PFSK-1 (cell line): ENCODE measurements at regions not wholly inside any gene's neighbourhood (a gene's known extent, or its start where the extent isn't known, plus 50 kb on each side); places are given as distances from the start of the nearest gene placed in this dataset.

Experiments
- FOXP2 ChIP-seq: optimal IDR thresholded peaks from 2 replicates; pipeline ENCODE3; 2011; ENCODE audit warnings: borderline replicate concordance, control low read depth, inconsistent platforms; ENCODE audit not compliant: insufficient read depth; ENCODE audit errors: extremely low read length, extremely low read depth
- POLR2AphosphoS5 ChIP-seq: IDR thresholded peaks from 2 replicates; pipeline ENCODE4 v1.6.1; 2012; ENCODE audit warnings: low read depth, mild to moderate bottlenecking, control low read depth, low read length, moderate library complexity
- SIN3A ChIP-seq: IDR thresholded peaks from 2 replicates; pipeline ENCODE4 v1.6.1; 2012; ENCODE audit warnings: mild to moderate bottlenecking, low read length, moderate library complexity, borderline replicate concordance; ENCODE audit not compliant: insufficient read depth
- TAF1 ChIP-seq: IDR thresholded peaks from 2 replicates; pipeline ENCODE4 v1.6.1; 2012; ENCODE audit warnings: low read length, control low read depth, borderline replicate concordance; ENCODE audit not compliant: insufficient read depth
- TF ChIP-seq, protein P1 (sequence below), 2 experiments: IDR thresholded peaks; 2 replicates each; pipeline versions ENCODE4 v1.6.1 to v1.8.0; 2011 to 2012; ENCODE audit warnings: low read depth in 2 of 2, low read length in 2 of 2, control low read depth in 1 of 2, inconsistent platforms in 1 of 2, mild to moderate bottlenecking in 1 of 2, moderate library complexity in 1 of 2; ENCODE audit not compliant: insufficient read depth in 1 of 2

DNA sequence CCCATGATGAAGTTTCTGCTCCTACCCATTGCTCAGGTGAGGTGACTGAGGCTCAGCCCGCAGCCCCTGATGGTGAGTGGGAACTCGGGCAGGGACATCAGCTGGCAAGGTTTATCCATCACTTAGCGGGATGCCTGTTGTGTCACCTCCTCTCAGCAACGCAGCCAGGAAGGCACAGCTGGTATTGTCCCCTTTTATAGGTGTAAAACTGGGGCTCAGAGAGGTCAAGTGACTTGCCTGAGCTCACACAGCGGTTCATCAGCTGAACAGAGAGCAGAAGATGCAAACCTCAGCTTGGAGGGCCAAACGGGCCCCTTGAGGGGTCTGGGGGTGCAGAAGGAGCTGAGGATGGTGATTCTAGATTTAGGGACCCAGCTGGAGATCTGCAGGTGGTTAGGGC, 143.6 kb downstream of the PHETA1 start:
- no peak for TF ChIP-seq POLR2AphosphoS5
- no peak for TF ChIP-seq TAF1
- TF ChIP-seq FOXP2 = no peak
- TF ChIP-seq SIN3A = no peak
- TF ChIP-seq, protein P1, sequence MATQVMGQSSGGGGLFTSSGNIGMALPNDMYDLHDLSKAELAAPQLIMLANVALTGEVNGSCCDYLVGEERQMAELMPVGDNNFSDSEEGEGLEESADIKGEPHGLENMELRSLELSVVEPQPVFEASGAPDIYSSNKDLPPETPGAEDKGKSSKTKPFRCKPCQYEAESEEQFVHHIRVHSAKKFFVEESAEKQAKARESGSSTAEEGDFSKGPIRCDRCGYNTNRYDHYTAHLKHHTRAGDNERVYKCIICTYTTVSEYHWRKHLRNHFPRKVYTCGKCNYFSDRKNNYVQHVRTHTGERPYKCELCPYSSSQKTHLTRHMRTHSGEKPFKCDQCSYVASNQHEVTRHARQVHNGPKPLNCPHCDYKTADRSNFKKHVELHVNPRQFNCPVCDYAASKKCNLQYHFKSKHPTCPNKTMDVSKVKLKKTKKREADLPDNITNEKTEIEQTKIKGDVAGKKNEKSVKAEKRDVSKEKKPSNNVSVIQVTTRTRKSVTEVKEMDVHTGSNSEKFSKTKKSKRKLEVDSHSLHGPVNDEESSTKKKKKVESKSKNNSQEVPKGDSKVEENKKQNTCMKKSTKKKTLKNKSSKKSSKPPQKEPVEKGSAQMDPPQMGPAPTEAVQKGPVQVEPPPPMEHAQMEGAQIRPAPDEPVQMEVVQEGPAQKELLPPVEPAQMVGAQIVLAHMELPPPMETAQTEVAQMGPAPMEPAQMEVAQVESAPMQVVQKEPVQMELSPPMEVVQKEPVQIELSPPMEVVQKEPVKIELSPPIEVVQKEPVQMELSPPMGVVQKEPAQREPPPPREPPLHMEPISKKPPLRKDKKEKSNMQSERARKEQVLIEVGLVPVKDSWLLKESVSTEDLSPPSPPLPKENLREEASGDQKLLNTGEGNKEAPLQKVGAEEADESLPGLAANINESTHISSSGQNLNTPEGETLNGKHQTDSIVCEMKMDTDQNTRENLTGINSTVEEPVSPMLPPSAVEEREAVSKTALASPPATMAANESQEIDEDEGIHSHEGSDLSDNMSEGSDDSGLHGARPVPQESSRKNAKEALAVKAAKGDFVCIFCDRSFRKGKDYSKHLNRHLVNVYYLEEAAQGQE (IDR thresholded peaks at IDR 0.05; ENCODE audit: insufficient read depth in 1 of 2, low read depth in 2 of 2, low read length in 2 of 2) = no peak

DNA sequence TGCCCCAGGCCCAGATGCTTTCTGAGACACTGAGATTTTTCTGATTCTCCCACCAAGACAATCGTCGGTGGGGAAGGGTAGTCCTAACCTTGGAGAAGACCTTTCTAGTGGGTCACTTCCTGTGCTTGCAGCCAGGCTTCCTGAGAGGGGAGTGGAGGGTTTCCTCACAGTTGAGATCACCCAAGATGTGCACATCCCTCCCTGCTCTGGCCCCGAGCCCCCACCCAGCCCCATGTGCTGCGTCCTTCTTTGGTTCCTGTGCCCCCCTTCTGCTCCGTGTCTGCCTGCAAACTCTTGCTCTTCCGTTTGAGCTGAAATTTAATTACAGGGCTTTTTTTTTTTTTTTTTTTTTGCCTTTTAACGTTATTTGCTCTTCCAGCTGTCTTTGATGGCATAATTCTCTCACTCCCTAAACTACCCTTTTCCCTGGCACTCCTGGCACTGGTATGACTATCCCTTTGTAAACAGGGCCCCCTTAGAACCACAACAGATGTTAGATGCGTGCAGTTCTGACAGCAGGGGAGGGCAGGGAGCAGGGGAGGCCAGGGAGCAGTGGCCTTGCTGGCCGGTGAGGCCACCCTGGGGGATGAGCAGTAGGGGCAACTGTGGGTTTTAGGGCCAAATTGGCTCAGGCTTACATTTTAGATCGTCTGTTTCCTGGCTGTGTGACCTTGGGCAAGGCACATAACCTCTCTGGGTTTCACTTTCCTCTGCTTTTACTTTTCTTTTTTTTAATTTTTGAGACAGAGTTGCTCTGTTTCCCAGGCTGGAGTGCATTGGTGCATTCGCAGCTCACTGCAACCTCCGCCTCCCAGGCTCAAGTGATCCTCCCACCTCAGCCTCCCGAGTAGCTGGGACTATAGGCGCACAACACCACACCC, 144.5 kb downstream of the PHETA1 start:
- TF ChIP-seq FOXP2 (no peak), SIN3A (no peak), TAF1 (no peak), POLR2AphosphoS5 (no peak)
- TF ChIP-seq, protein P1 (IDR thresholded peaks at IDR 0.05; ENCODE audit: insufficient read depth in 1 of 2, low read depth in 2 of 2, low read length in 2 of 2) = no peak

DNA sequence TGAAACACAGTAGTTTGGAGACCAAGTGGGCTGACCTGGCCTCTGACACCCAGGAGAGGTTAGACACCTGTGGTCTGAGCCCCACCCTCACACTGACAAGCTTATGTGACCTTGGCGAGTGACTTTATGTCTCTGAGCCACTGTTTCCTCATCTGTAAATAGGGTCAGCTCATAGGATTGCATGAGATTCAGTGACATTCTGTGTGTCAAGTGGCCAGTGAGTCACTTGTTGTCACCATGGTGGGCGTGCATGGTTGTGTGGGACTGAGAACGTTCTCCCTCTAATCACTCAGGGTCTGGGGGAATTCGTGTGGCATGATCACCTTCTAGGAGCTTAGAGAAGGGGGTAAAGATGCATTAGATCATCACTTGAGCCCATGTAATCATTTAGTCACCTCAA, 146.4 kb downstream of the PHETA1 start:
- TF ChIP-seq, protein P1 (IDR thresholded peaks at IDR 0.05; ENCODE audit: insufficient read depth in 1 of 2, low read depth in 2 of 2, low read length in 2 of 2) = no peak
- no peak for TF ChIP-seq FOXP2
- no peak for TF ChIP-seq SIN3A
- no peak for TF ChIP-seq TAF1
- TF ChIP-seq POLR2AphosphoS5 = no peak

DNA sequence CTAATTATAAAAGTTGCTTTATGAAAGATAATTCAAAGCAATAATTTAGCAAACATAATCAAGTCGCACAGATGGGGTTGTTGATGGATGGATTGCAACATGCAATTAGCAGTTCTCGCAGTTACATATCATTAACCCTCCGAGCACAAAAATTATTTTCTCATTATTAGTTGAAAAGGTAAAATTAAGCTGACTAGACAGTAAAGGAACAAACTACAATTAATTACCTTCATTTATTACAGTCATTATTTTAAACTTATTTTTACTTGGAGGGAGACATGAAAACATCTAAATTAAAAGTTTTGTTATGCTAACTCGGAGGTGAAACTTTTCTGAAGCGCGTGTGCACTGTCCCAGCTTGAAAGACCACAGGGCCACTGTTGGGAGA, 146.9 kb downstream of the PHETA1 start:
- TF ChIP-seq TAF1 = no peak
- TF ChIP-seq, protein P1 (IDR thresholded peaks at IDR 0.05; ENCODE audit: insufficient read depth in 1 of 2, low read depth in 2 of 2, low read length in 2 of 2) = no peak
- TF ChIP-seq FOXP2 = no peak
- no peak for TF ChIP-seq POLR2AphosphoS5
- no peak for TF ChIP-seq SIN3A
